ENCODE measurements at regions not wholly inside any gene's neighbourhood (a gene's known extent, or its start where the extent isn't known, plus 50 kb on each side); places are given as distances from the start of the nearest gene placed in this dataset.
"Not testable (repeated sequence)": the region's sequence is repeated elsewhere in the genome, so short reads cannot be mapped to it uniquely, and the experiment has no call there.

GRCh38 chr6:167671379-167671976, 155.2 kb upstream of the AFDN start:
- TF ChIP-seq CTCF (IDR thresholded peaks at IDR 0.05; ENCODE audit: low read length); EZH2 (IDR thresholded peaks at IDR 0.05; ENCODE audit: borderline replicate concordance, low read length): not testable (repeated sequence)

Data from OCI-LY1 (cell line).